ENCODE measurements at regions not wholly inside any gene's neighbourhood (a gene's known extent, or its start where the extent isn't known, plus 50 kb on each side); places are given as distances from the start of the nearest gene placed in this dataset.
"Not testable (repeated sequence)": the region's sequence is repeated elsewhere in the genome, so short reads cannot be mapped to it uniquely, and the experiment has no call there.

GRCh38 chr7:85806321-85806720, 619.5 kb upstream of the SEMA3D start:
- DNase-seq (ENCODE audit: low read depth) = no peak
- H3K4me3 ChIP-seq (ENCODE audit: low read depth, low read length) = no peak overlapping the region
- no peak for TF ChIP-seq CTCF (IDR thresholded peaks at IDR 0.05; ENCODE audit: insufficient read depth, low read depth, low read length)

GRCh38 chr7:85805656-85806055, 618.8 kb upstream of the SEMA3D start:
- no peak overlapping the region for H3K4me3 ChIP-seq (ENCODE audit: low read depth, low read length)
- TF ChIP-seq CTCF (IDR thresholded peaks at IDR 0.05; ENCODE audit: insufficient read depth, low read depth, low read length) = no peak
- no peak for DNase-seq (ENCODE audit: low read depth)

GRCh38 chr7:85805249-85805648, 618.4 kb upstream of the SEMA3D start:
- no peak for DNase-seq (ENCODE audit: low read depth)
- no peak for TF ChIP-seq CTCF (IDR thresholded peaks at IDR 0.05; ENCODE audit: insufficient read depth, low read depth, low read length)
- no peak overlapping the region for H3K4me3 ChIP-seq (ENCODE audit: low read depth, low read length)

- no peak overlapping the region for H3K4me3 ChIP-seq (ENCODE audit: low read depth, low read length)
- no peak for DNase-seq (ENCODE audit: low read depth)
- no peak for TF ChIP-seq CTCF (IDR thresholded peaks at IDR 0.05; ENCODE audit: insufficient read depth, low read depth, low read length)
These were observed 615.4 kb upstream of the SEMA3D start for GRCh38 chr7:85802211-85802610.

GRCh38 chr7:85796956-85797355, 610.1 kb upstream of the SEMA3D start:
- no peak overlapping the region for H3K4me3 ChIP-seq (ENCODE audit: low read depth, low read length)
- TF ChIP-seq CTCF (IDR thresholded peaks at IDR 0.05; ENCODE audit: insufficient read depth, low read depth, low read length) = no peak
- DNase-seq (ENCODE audit: low read depth) = no peak

- not testable (repeated sequence) for DNase-seq (ENCODE audit: low read depth); H3K4me3 ChIP-seq (ENCODE audit: low read depth, low read length)
These were observed 604.2 kb upstream of the SEMA3D start for GRCh38 chr7:85791098-85791497.

- TF ChIP-seq CTCF (IDR thresholded peaks at IDR 0.05; ENCODE audit: insufficient read depth, low read depth, low read length) = no peak
- no peak overlapping the region for H3K4me3 ChIP-seq (ENCODE audit: low read depth, low read length)
- DNase-seq (ENCODE audit: low read depth) = no peak
These were observed 594.8 kb upstream of the SEMA3D start for GRCh38 chr7:85781606-85782005.

Data from fibroblast of villous mesenchyme (primary cell).